Gastroesophageal sphincter (tissue), 3 donors: ENCODE measurements at regions not wholly inside any gene's neighbourhood (a gene's known extent, or its start where the extent isn't known, plus 50 kb on each side); places are given as distances from the start of the nearest gene placed in this dataset.

Source experiments
- EP300 ChIP-seq: sonication (generic); formaldehyde crosslinking; IDR thresholded peaks from one replicate; pipeline ENCODE4 v1.6.1; 2017; ENCODE audit warnings: antibody characterized with exemption, mild to moderate bottlenecking
- POLR2A ChIP-seq, 2 donors: fragments of 450-650 bp; IDR thresholded peaks; one replicate each; pipeline ENCODE4 v1.6.1; 2017; ENCODE audit warnings: antibody characterized with exemption in 2 of 2, mild to moderate bottlenecking in 2 of 2, moderate library complexity in 1 of 2
- POLR2AphosphoS5 ChIP-seq: sonication (generic); formaldehyde crosslinking; IDR thresholded peaks from one replicate; pipeline ENCODE4 v1.6.1; 2017; ENCODE audit warnings: antibody characterized with exemption
- TF ChIP-seq, protein P1 (sequence below), 4 experiments: fragments of 200-600 bp in 2 of 4; fragments of 450-650 bp in 2 of 4; sonication (generic) in 1 of 4; IDR thresholded peaks; one replicate each; pipeline ENCODE4 v1.5.1; 2017 to 2019; ENCODE audit warnings: antibody characterized with exemption in 4 of 4, mild to moderate bottlenecking in 2 of 4, moderate library complexity in 2 of 4

DNA sequence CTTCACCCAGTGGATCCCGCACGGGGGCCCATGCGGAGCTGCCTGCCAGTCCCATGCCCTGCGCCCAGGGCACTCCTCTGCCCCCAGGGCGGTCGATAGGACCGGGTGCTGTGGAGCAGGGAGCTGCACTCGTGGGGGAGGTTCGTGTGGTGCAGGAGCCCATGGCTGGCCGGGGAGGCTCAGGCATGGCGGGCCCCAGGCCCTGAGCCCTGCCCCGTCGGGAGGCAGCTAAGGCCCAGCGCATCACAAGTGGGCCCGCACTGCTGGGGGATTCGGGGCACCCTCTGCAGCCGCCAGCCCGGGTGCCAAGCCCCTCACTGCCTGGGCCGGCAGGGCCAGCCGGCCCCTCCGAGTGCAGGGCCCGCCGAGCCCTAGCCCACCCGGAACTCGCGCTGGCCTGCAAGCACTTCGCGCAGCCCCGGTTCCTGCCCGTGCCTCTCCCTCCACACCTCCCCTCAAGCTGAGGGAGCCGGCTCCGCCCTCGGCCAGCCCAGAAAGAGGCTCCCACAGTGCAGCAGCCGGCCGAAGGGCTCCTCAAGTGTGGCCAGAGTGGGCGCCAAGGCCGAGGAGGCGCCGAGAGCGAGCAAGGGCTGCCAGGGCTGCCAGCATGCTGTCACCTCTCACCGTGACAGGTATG, 221.1 kb upstream of the RORB start:
- TF ChIP-seq POLR2AphosphoS5, result no peak
- TF ChIP-seq POLR2A (IDR thresholded peaks at IDR 0.05), result no peak
- TF ChIP-seq, protein P1, sequence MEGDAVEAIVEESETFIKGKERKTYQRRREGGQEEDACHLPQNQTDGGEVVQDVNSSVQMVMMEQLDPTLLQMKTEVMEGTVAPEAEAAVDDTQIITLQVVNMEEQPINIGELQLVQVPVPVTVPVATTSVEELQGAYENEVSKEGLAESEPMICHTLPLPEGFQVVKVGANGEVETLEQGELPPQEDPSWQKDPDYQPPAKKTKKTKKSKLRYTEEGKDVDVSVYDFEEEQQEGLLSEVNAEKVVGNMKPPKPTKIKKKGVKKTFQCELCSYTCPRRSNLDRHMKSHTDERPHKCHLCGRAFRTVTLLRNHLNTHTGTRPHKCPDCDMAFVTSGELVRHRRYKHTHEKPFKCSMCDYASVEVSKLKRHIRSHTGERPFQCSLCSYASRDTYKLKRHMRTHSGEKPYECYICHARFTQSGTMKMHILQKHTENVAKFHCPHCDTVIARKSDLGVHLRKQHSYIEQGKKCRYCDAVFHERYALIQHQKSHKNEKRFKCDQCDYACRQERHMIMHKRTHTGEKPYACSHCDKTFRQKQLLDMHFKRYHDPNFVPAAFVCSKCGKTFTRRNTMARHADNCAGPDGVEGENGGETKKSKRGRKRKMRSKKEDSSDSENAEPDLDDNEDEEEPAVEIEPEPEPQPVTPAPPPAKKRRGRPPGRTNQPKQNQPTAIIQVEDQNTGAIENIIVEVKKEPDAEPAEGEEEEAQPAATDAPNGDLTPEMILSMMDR (IDR thresholded peaks at IDR 0.05), result no peak
- no peak for TF ChIP-seq EP300
